Gastrocnemius medialis (tissue), 4 donors: ENCODE measurements at regions not wholly inside any gene's neighbourhood (a gene's known extent, or its start where the extent isn't known, plus 50 kb on each side); places are given as distances from the start of the nearest gene placed in this dataset.

Experiments
- ATAC-seq, 2 donors: fragments of 150-250 bp; one replicate each; pipeline ENCODE4 v1.9.1; 2016
- DNase-seq, 2 donors: peaks; one replicate each; pipeline ENCODE4 v3.0.0-alpha.2; 2019
- H3K27ac ChIP-seq, 4 donors: fragments of 200-600 bp; sonication (generic); 1 replicate in 1 of 4; 2 replicates in 3 of 4; pipeline ENCODE4 v1.5.1; 2016 to 2018; ENCODE audit warnings: mild to moderate bottlenecking in 2 of 4, moderate library complexity in 1 of 4
- H3K27me3 ChIP-seq, 3 donors: fragments of 200-600 bp; sonication (generic) in 2 of 3; 1 replicate in 1 of 3; 2 replicates in 2 of 3; pipeline versions ENCODE4 v1.5.1 to v1.6.0; 2016 to 2019; ENCODE audit warnings: mild to moderate bottlenecking in 1 of 3, moderate library complexity in 1 of 3
- H3K36me3 ChIP-seq, 2 donors: fragments of 200-600 bp; sonication (generic) in 1 of 2; one replicate each; pipeline ENCODE4 v1.5.1; 2017 to 2018
- H3K4me1 ChIP-seq, 2 donors: fragments of 200-600 bp; sonication (generic) in 1 of 2; one replicate each; pipeline ENCODE4 v1.5.1; 2016 to 2017; ENCODE audit warnings: mild to moderate bottlenecking in 2 of 2
- H3K4me3 ChIP-seq, 4 donors: fragments of 200-600 bp; sonication (generic) in 3 of 4; 1 replicate in 1 of 4; 2 replicates in 3 of 4; pipeline ENCODE4 v1.5.1; 2016 to 2019; ENCODE audit warnings: mild to moderate bottlenecking in 2 of 4
- H3K9me3 ChIP-seq, 3 donors: fragments of 200-600 bp; sonication (generic) in 2 of 3; 1 replicate in 1 of 3; 2 replicates in 2 of 3; pipeline ENCODE4 v1.5.1; 2016 to 2019
- CTCF ChIP-seq, 5 experiments: fragments of 450-650 bp in 3 of 5; fragments of 200-600 bp in 2 of 5; sonication (generic) in 2 of 5; IDR thresholded peaks in 4 of 5; conservative IDR thresholded peaks in 1 of 5; 1 replicate in 4 of 5; 2 replicates in 1 of 5; pipeline ENCODE4 v1.5.1; 2016 to 2019; ENCODE audit warnings: antibody characterized with exemption in 5 of 5, mild to moderate bottlenecking in 3 of 5, moderate library complexity in 3 of 5
- POLR2A ChIP-seq, 2 donors: fragments of 450-650 bp; IDR thresholded peaks; one replicate each; pipeline ENCODE4 v1.6.1; 2017; ENCODE audit warnings: antibody characterized with exemption in 2 of 2, mild to moderate bottlenecking in 2 of 2, moderate library complexity in 2 of 2
- in situ Hi-C, 4 donors: fragments of 200-750 bp; cut with MboI; loops; one replicate each; pipeline versions ENCODE4 v1.15.0 to v1.8.0; 2017; ENCODE audit warnings: low sequenced_read_pairs in 4 of 4
- intact Hi-C: fragments of 100-400 bp; cut with DNase I; formaldehyde crosslinking; loops from one replicate; pipeline ENCODE4 v1.15.1; 2023; ENCODE audit warnings: low total_unique reads

- H3K9me3 ChIP-seq: no peaks in the 10 kb centered on the region
- intact Hi-C loops: no loop called here
- peak in 1 of 2 donors; percentile 36 for ATAC-seq
- no peaks in the 10 kb centered on the region for H3K36me3 ChIP-seq
- H3K27me3 ChIP-seq: peaks cover 0 to 2% (median 0%) of the 10 kb centered on the region in 3 donors
- H3K4me3 ChIP-seq: no peak overlapping the region
- no peak for TF ChIP-seq CTCF (IDR thresholded peaks at IDR 0.05 in 4 of 5, conservative IDR thresholded peaks at IDR 0.05 in 1 of 5)
- TF ChIP-seq POLR2A (IDR thresholded peaks at IDR 0.05): no peak
- in situ Hi-C loops: loop anchor here in 1 of 4 donors (25.0 kb wide), 1 partner anchor 390 kb away; no protein-coding TSS in a partner anchor
- no peaks in the 10 kb centered on the region for H3K4me1 ChIP-seq
- DNase-seq: no peak
- H3K27ac ChIP-seq: no peak overlapping the region
Observed at GRCh38 chr5:34497470-34497808, 158.7 kb upstream of the RAI14 start.

GRCh38 chr5:34498572-34498971, 157.6 kb upstream of the RAI14 start:
- Histone ChIP-seq H3K9me3 (no peaks in the 10 kb centered on the region), H3K27ac (no peak overlapping the region), H3K36me3 (no peaks in the 10 kb centered on the region), H3K4me1 (peaks cover 0 to under 1% of the 10 kb centered on the region in 2 donors), H3K4me3 (no peak overlapping the region), H3K27me3 (peaks cover 0 to 2% (median 0%) of the 10 kb centered on the region in 3 donors)
- DNase-seq (no peak), ATAC-seq (no peak)
- intact Hi-C loops (no loop called here), in situ Hi-C loops (loop anchor here in 1 of 4 donors (25.0 kb wide), 1 partner anchor 389 kb away; no protein-coding TSS in a partner anchor)
- TF ChIP-seq POLR2A (IDR thresholded peaks at IDR 0.05): no peak
- no peak for TF ChIP-seq CTCF (IDR thresholded peaks at IDR 0.05 in 4 of 5, conservative IDR thresholded peaks at IDR 0.05 in 1 of 5)

- intact Hi-C loops: no loop called here
- Histone ChIP-seq H3K27ac (no peak overlapping the region), H3K36me3 (no peaks in the 10 kb centered on the region), H3K27me3 (peaks cover 0 to 2% (median 0%) of the 10 kb centered on the region in 3 donors), H3K4me1 (peaks cover under 1 to 5% of the 10 kb centered on the region in 2 donors), H3K9me3 (no peaks in the 10 kb centered on the region), H3K4me3 (no peak overlapping the region)
- DNase-seq (no peak), ATAC-seq (no peak)
- TF ChIP-seq CTCF (IDR thresholded peaks at IDR 0.05 in 4 of 5, conservative IDR thresholded peaks at IDR 0.05 in 1 of 5): no peak
- TF ChIP-seq POLR2A (IDR thresholded peaks at IDR 0.05): no peak
- in situ Hi-C loops: loop anchor here in 1 of 4 donors (25.0 kb wide), 1 partner anchor 388 kb away; no protein-coding TSS in a partner anchor
Observed at GRCh38 chr5:34499001-34499734, 157.0 kb upstream of the RAI14 start.

- in situ Hi-C loops: no loop called here
- intact Hi-C loops: no loop called here
- Histone ChIP-seq H3K9me3 (no peaks in the 10 kb centered on the region), H3K36me3 (no peaks in the 10 kb centered on the region), H3K4me3 (no peak overlapping the region), H3K4me1 (peaks cover 3 to 5% of the 10 kb centered on the region in 2 donors), H3K27ac (no peak overlapping the region), H3K27me3 (peaks cover 0 to 2% (median 0%) of the 10 kb centered on the region in 3 donors)
- ATAC-seq (no peak), DNase-seq (no peak)
- TF ChIP-seq POLR2A (IDR thresholded peaks at IDR 0.05): no peak
- no peak for TF ChIP-seq CTCF (IDR thresholded peaks at IDR 0.05 in 4 of 5, conservative IDR thresholded peaks at IDR 0.05 in 1 of 5)
Observed at GRCh38 chr5:34500236-34500847, 155.8 kb upstream of the RAI14 start.
